B cell (primary cell): ENCODE measurements at regions not wholly inside any gene's neighbourhood (a gene's known extent, or its start where the extent isn't known, plus 50 kb on each side); places are given as distances from the start of the nearest gene placed in this dataset.

Experiments
- ATAC-seq: fragments of 200-7000 bp; cut with Tn5 transposase; one replicate; pipeline ENCODE4 v1.10.0; 2021; ENCODE audit warnings: low read depth, mild to moderate bottlenecking, moderate number of reproducible peaks, moderate library complexity
- CTCF ChIA-PET: fragments of 350-600 bp; sonication (Branson Sonifier 250); formaldehyde crosslinking; loops from one replicate; lab custom pipeline; 2021; ENCODE audit warnings: antibody characterized with exemption, inconsistent platforms; lab: Charles Lee
- POLR2A ChIA-PET: fragments of 350-600 bp; sonication (Branson Sonifier 250); formaldehyde crosslinking; loops from one replicate; lab custom pipeline; 2021; ENCODE audit warnings: antibody characterized with exemption; lab: Charles Lee
- DNase-seq: peaks from one replicate; pipeline ENCODE4 v3.0.0; 2013
- H2AFZ ChIP-seq: 2 replicates; pipeline ENCODE4 v1.6.1; 2012; ENCODE audit warnings: mild to moderate bottlenecking, low read depth, low read length; ENCODE audit not compliant: insufficient read depth, poor library complexity, severe bottlenecking
- H3K27ac ChIP-seq, 2 donors: 1 replicate in 1 of 2; 2 replicates in 1 of 2; pipeline ENCODE4 v1.5.1; 2012 to 2013; ENCODE audit warnings: low read length in 2 of 2, mild to moderate bottlenecking in 2 of 2, moderate library complexity in 1 of 2
- H3K27me3 ChIP-seq, 4 experiments: fragments of 200-600 bp in 1 of 4; sonication (generic) in 1 of 4; replicated peaks in 1 of 4; 1 replicate in 2 of 4; 2 replicates in 2 of 4; pipeline versions ENCODE4 v1.6.1 to v1.7.0; 2013 to 2016; ENCODE audit warnings: low read length in 3 of 4, mild to moderate bottlenecking in 2 of 4, mixed read lengths in 1 of 4, moderate library complexity in 1 of 4; ENCODE audit not compliant: insufficient read depth in 4 of 4, control insufficient read depth in 3 of 4; ENCODE audit errors: control extremely low read depth in 1 of 4
- H3K36me3 ChIP-seq, 2 experiments: replicated peaks in 1 of 2; 1 replicate in 1 of 2; 2 replicates in 1 of 2; pipeline versions ENCODE4 v1.6.1 to v1.7.1; 2013; ENCODE audit warnings: low read length in 1 of 2; ENCODE audit not compliant: insufficient read depth in 2 of 2, control insufficient read depth in 1 of 2; ENCODE audit errors: control extremely low read depth in 1 of 2, extremely low read depth in 1 of 2
- H3K4me1 ChIP-seq, 2 donors: fragments of 200-600 bp in 1 of 2; sonication (generic) in 1 of 2; 1 replicate in 1 of 2; 2 replicates in 1 of 2; pipeline versions ENCODE4 v1.5.1 to v1.6.1; 2013 to 2017; ENCODE audit warnings: low read length in 2 of 2; ENCODE audit not compliant: control insufficient read depth in 2 of 2, insufficient read depth in 2 of 2
- H3K4me2 ChIP-seq: replicated peaks from 2 replicates; pipeline ENCODE3; 2012; ENCODE audit warnings: mild to moderate bottlenecking, low read depth, low read length; ENCODE audit not compliant: poor library complexity, severe bottlenecking
- H3K4me3 ChIP-seq, 5 experiments: fragments of 200-600 bp in 1 of 5; sonication (generic) in 1 of 5; 1 replicate in 3 of 5; 2 replicates in 2 of 5; pipeline versions ENCODE4 v1.5.1 to v1.7.0; 2011 to 2016; ENCODE audit warnings: low read length in 4 of 5, mild to moderate bottlenecking in 4 of 5, low read depth in 2 of 5, control low read depth in 1 of 5, moderate library complexity in 1 of 5; ENCODE audit not compliant: insufficient read depth in 1 of 5; ENCODE audit errors: control extremely low read depth in 1 of 5, extremely low read depth in 1 of 5
- H3K79me2 ChIP-seq: fragments of 200-600 bp; sonication (generic); one replicate; pipeline ENCODE4 v1.6.0; 2016; ENCODE audit warnings: low read length; ENCODE audit not compliant: control insufficient read depth, insufficient read depth
- H3K9ac ChIP-seq: fragments of 200-600 bp; sonication (generic); 2 replicates; pipeline ENCODE4 v1.6.1; 2017; ENCODE audit warnings: mild to moderate bottlenecking, low read length, moderate library complexity
- H3K9me3 ChIP-seq, 3 donors: one replicate each; pipeline versions ENCODE4 v1.6.1 to v1.7.1; 2013; ENCODE audit warnings: low read length in 2 of 3; ENCODE audit not compliant: control insufficient read depth in 2 of 3, insufficient read depth in 1 of 3; ENCODE audit errors: control extremely low read depth in 1 of 3
- H4K20me1 ChIP-seq: 2 replicates; pipeline ENCODE4 v1.6.0; 2012; ENCODE audit warnings: mild to moderate bottlenecking, low read length; ENCODE audit not compliant: insufficient read depth, control insufficient read depth, poor library complexity, severe bottlenecking
- H3K27ac Mint-ChIP-seq: one replicate; pipeline ENCODE4 v1.8.0; 2021; ENCODE audit warnings: mixed read lengths
- H3K27me3 Mint-ChIP-seq: one replicate; pipeline ENCODE4 v1.8.0; 2021; ENCODE audit warnings: mixed read lengths
- H3K4me1 Mint-ChIP-seq: one replicate; pipeline ENCODE4 v1.8.0; 2021; ENCODE audit warnings: mixed read lengths
- H3K4me3 Mint-ChIP-seq: one replicate; pipeline ENCODE4 v1.8.0; 2021; ENCODE audit warnings: mixed read lengths
- H3K9me3 Mint-ChIP-seq: one replicate; pipeline ENCODE4 v1.8.0; 2022; ENCODE audit warnings: mixed read lengths; ENCODE audit not compliant: insufficient read depth
- EZH2 ChIP-seq: IDR thresholded peaks from 2 replicates; pipeline ENCODE4 v1.6.1; 2012; ENCODE audit warnings: borderline replicate concordance, low read depth, mild to moderate bottlenecking, moderate library complexity, low read length; ENCODE audit not compliant: insufficient read depth, poor library complexity, severe bottlenecking
- WGBS: methylation state at CpG from one replicate; pipeline ENCODE4 v1.1.5; 2013; ENCODE audit warnings: missing lambda C conversion rate; ENCODE audit not compliant: insufficient coverage; 5-methylcytosine and 5-hydroxymethylcytosine counted together
- intact Hi-C: fragments of 100-400 bp; cut with micrococcal nuclease; formaldehyde crosslinking; loops from one replicate; pipeline ENCODE4 v1.10.0; 2022
- TF ChIP-seq, protein P1 (sequence below): fragments of 200-600 bp; IDR thresholded peaks from one replicate; pipeline ENCODE4 v1.8.0; 2022; ENCODE audit warnings: antibody characterized with exemption, mild to moderate bottlenecking

DNA sequence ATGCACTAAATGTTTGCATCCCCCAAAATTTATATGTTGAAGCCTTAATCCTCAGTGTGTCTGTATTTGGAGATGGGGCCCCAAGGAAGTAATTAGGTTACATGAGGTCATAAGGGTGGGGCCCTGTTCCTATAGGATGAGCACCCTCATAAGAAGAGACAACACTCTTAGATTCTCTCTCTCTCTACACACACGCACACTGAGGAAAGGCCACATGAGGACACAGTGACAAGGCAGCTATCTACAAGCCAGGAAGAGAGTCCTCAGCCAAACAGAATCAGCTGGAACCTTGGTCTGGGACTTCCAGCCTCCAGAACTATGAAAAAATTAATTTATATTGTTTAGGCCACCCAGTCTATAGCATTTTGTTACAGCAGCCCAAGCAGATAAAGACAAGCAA, 69.3 kb upstream of the NOCT start:
- Histone ChIP-seq H3K36me3 (no peaks in the 10 kb centered on the region), H3K4me1 (no peaks in the 10 kb centered on the region), H3K9ac (no peak overlapping the region), H3K4me3 (no peak overlapping the region), H3K79me2 (no peaks in the 10 kb centered on the region), H2AFZ (no peak overlapping the region), H3K27ac (no peak overlapping the region), H3K4me2 (no peak overlapping the region), H3K9me3 (no peaks in the 10 kb centered on the region), H4K20me1 (no peaks in the 10 kb centered on the region), H3K27me3 (no peaks in the 10 kb centered on the region)
- DNase-seq (no peak), ATAC-seq (no peak)
- Mint-ChIP-seq H3K27me3 (no peaks in the 10 kb centered on the region), H3K4me3 (no peak overlapping the region), H3K27ac (no peak overlapping the region), H3K4me1 (peaks cover 3% of the 10 kb centered on the region), H3K9me3 (no peaks in the 10 kb centered on the region)
- POLR2A ChIA-PET = no interaction called here
- CTCF ChIA-PET = no interaction called here
- 100% methylated on average over 1 of the region's 1 CpG for WGBS
- TF ChIP-seq EZH2 = no peak
- TF ChIP-seq, protein P1, sequence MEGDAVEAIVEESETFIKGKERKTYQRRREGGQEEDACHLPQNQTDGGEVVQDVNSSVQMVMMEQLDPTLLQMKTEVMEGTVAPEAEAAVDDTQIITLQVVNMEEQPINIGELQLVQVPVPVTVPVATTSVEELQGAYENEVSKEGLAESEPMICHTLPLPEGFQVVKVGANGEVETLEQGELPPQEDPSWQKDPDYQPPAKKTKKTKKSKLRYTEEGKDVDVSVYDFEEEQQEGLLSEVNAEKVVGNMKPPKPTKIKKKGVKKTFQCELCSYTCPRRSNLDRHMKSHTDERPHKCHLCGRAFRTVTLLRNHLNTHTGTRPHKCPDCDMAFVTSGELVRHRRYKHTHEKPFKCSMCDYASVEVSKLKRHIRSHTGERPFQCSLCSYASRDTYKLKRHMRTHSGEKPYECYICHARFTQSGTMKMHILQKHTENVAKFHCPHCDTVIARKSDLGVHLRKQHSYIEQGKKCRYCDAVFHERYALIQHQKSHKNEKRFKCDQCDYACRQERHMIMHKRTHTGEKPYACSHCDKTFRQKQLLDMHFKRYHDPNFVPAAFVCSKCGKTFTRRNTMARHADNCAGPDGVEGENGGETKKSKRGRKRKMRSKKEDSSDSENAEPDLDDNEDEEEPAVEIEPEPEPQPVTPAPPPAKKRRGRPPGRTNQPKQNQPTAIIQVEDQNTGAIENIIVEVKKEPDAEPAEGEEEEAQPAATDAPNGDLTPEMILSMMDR = no peak
- intact Hi-C loops = no loop called here

DNA sequence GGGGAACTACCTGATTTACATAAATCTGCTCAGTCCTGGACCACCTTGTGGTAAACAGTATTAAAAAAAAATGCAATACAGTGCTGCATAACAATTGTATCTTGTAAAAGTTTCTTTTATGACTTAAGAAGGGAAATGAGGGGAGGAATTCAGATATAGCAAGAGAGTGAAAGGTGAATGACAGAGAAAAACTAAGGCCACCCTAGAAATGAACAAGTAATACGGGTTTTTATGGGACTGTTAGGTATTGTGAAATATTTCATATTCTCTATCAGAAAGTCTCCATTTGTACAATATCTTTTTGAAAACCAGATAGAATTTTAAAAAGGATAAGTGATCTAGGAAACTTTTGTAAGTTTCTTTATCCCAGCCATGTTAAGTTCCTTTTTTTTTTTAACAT, 69.7 kb upstream of the NOCT start:
- intact Hi-C loops = no loop called here
- no peak for DNase-seq
- Histone ChIP-seq H3K27me3 (no peaks in the 10 kb centered on the region), H3K9ac (no peak overlapping the region), H3K27ac (no peak overlapping the region), H3K36me3 (no peaks in the 10 kb centered on the region), H3K4me3 (no peak overlapping the region), H3K79me2 (no peaks in the 10 kb centered on the region), H3K4me1 (no peaks in the 10 kb centered on the region), H2AFZ (no peak overlapping the region), H4K20me1 (no peaks in the 10 kb centered on the region), H3K9me3 (no peaks in the 10 kb centered on the region), H3K4me2 (no peak overlapping the region)
- no peak overlapping the region for H3K4me3 Mint-ChIP-seq
- H3K9me3 Mint-ChIP-seq = no peaks in the 10 kb centered on the region
- no CpG with 5 or more reads among the region's 1 CpG for WGBS
- POLR2A ChIA-PET = no interaction called here
- no peaks in the 10 kb centered on the region for H3K27me3 Mint-ChIP-seq
- ATAC-seq = no peak
- H3K4me1 Mint-ChIP-seq = peaks cover 3% of the 10 kb centered on the region
- TF ChIP-seq EZH2 = no peak
- TF ChIP-seq, protein P1 = no peak
- no peak overlapping the region for H3K27ac Mint-ChIP-seq
- CTCF ChIA-PET = no interaction called here
